K562 (cell line): ENCODE measurements at regions not wholly inside any gene's neighbourhood (a gene's known extent, or its start where the extent isn't known, plus 50 kb on each side); places are given as distances from the start of the nearest gene placed in this dataset.
"Not testable (repeated sequence)": the region's sequence is repeated elsewhere in the genome, so short reads cannot be mapped to it uniquely, and the experiment has no call there.

Experiments
- ATAC-seq: fragments of 200-7000 bp; cut with Tn5 transposase; 3 replicates; pipeline ENCODE4 v1.9.1; 2020; ENCODE audit warnings: moderate library complexity
- BruUV-seq: library from RNA; stranded (reverse); fragments of 400-500 nt; replicated peaks from 2 replicates; lab custom pipeline; 2021; lab: Mats Ljungman, UMichigan
- CTCF ChIA-PET: fragments of 300-600 bp; formaldehyde crosslinking; extraction: SDS; loops from one replicate; lab custom pipeline; 2021; ENCODE audit warnings: low intra/inter-chr PET ratio; lab: Yijun Ruan, JAX
- POLR2A ChIA-PET: fragments of 300-600, 350-650 bp; sonication (Branson Sonifier 250); formaldehyde crosslinking; extraction: SDS; loops from one replicate; lab custom pipeline; 2021; ENCODE audit warnings: antibody characterized with exemption, inconsistent platforms; lab: Yijun Ruan, JAX
- DNase-seq, 4 experiments: peaks; one replicate each; pipeline versions ENCODE4 v3.0.0 to v3.0.0-alpha.2; 2011 to 2018; ENCODE audit warnings: low spot score in 3 of 4, mixed read lengths in 3 of 4; ENCODE audit errors: extremely low read depth in 1 of 4
- FAIRE-seq: peaks from 2 replicates; lab custom pipeline; 2011; peaks lifted over from hg19 to GRCh38; lab: Jason Lieb, UNC
- H2AFZ ChIP-seq: 2 replicates; pipeline ENCODE4 v1.6.0; 2011; ENCODE audit warnings: low read depth, low read length, control low read depth, inconsistent platforms
- H3K27ac ChIP-seq: fragments of 200-600 bp; 3 replicates; pipeline ENCODE4 v1.8.0; 2011; ENCODE audit warnings: low read depth, mild to moderate bottlenecking, control low read depth, inconsistent platforms, low read length, moderate library complexity, mixed read lengths; ENCODE audit errors: extremely low read depth
- H3K27me3 ChIP-seq, 2 experiments: fragments of 300-600 bp in 1 of 2; 2 replicates in 1 of 2; 3 replicates in 1 of 2; pipeline versions ENCODE4 v1.6.0 to v1.8.0; 2011; ENCODE audit warnings: inconsistent platforms in 2 of 2, low read length in 2 of 2, mild to moderate bottlenecking in 1 of 2, mixed read lengths in 1 of 2, moderate library complexity in 1 of 2; ENCODE audit not compliant: control insufficient read depth in 2 of 2, insufficient read depth in 2 of 2
- H3K36me3 ChIP-seq: fragments of 300-600 bp; 3 replicates; pipeline ENCODE4 v1.8.0; 2011; ENCODE audit warnings: mild to moderate bottlenecking, low read length, inconsistent platforms; ENCODE audit not compliant: control insufficient read depth, insufficient read depth
- H3K4me1 ChIP-seq, 2 experiments: fragments of 200-600 bp in 1 of 2; replicated peaks in 1 of 2; 2 replicates in 1 of 2; 3 replicates in 1 of 2; pipeline versions ENCODE4 v1.5.1 to v1.8.0; 2011; ENCODE audit warnings: inconsistent platforms in 2 of 2, low read length in 2 of 2, mild to moderate bottlenecking in 1 of 2, mixed read lengths in 1 of 2, moderate library complexity in 1 of 2; ENCODE audit not compliant: control insufficient read depth in 2 of 2, insufficient read depth in 2 of 2
- H3K4me2 ChIP-seq: 2 replicates; pipeline ENCODE4 v1.6.1; 2011; ENCODE audit warnings: low read length, control low read depth, inconsistent platforms, mixed read lengths; ENCODE audit not compliant: insufficient read depth
- H3K4me3 ChIP-seq: fragments of 200-600 bp; sonication (generic), shearing (Covaris generic); 2 replicates; pipeline ENCODE4 v1.5.1; 2016; ENCODE audit warnings: control low read depth, inconsistent platforms
- H3K79me2 ChIP-seq: fragments of 200-600 bp; 3 replicates; pipeline ENCODE4 v1.8.0; 2011; ENCODE audit warnings: low read length, inconsistent platforms; ENCODE audit not compliant: control insufficient read depth, insufficient read depth
- H3K9ac ChIP-seq, 2 experiments: 2 replicates each; pipeline versions ENCODE4 v1.6.0 to v1.6.1; 2011; ENCODE audit warnings: low read depth in 2 of 2, low read length in 2 of 2, control low read depth in 1 of 2, inconsistent platforms in 1 of 2, mild to moderate bottlenecking in 1 of 2, mixed read lengths in 1 of 2; ENCODE audit not compliant: insufficient read depth in 1 of 2
- H3K9me1 ChIP-seq: one replicate; pipeline ENCODE4 v1.6.0; 2011; ENCODE audit warnings: inconsistent platforms, mild to moderate bottlenecking, low read length, moderate library complexity; ENCODE audit not compliant: control insufficient read depth, insufficient read depth
- H3K9me3 ChIP-seq: replicated peaks from 2 replicates; pipeline ENCODE4 v1.5.1; 2011; ENCODE audit warnings: low read depth, low read length, inconsistent platforms; ENCODE audit not compliant: control insufficient read depth, insufficient read depth
- H4K20me1 ChIP-seq: replicated peaks from 2 replicates; pipeline ENCODE4 v1.6.1; 2011; ENCODE audit warnings: low read length, inconsistent platforms, mixed read lengths; ENCODE audit not compliant: control insufficient read depth, insufficient read depth
- CBX3 ChIP-seq, 2 experiments: IDR thresholded peaks; 1 replicate in 1 of 2; 2 replicates in 1 of 2; pipeline ENCODE4 v1.6.1; 2012; ENCODE audit warnings: inconsistent platforms in 2 of 2, low read length in 2 of 2, borderline replicate concordance in 1 of 2, control low read depth in 1 of 2
- HES1 ChIP-seq: fragments of 450-650 bp; IDR thresholded peaks from 2 replicates; pipeline ENCODE4 v1.6.1; 2016; ENCODE audit warnings: low read depth, mild to moderate bottlenecking, moderate library complexity
- MITF ChIP-seq: IDR thresholded peaks from 2 replicates; pipeline ENCODE4 v1.6.1; 2014; ENCODE audit warnings: antibody characterized with exemption
- MXD1 ChIP-seq: fragments of 250-450 bp; sonication (Bioruptor Pico); IDR thresholded peaks from 2 replicates; pipeline ENCODE4 v1.8.0; 2021; ENCODE audit warnings: borderline replicate concordance, mild to moderate bottlenecking, moderate library complexity; ENCODE audit not compliant: poor library complexity, severe bottlenecking
- ZBTB2 ChIP-seq: fragments of 450-650 bp; IDR thresholded peaks from 2 replicates; pipeline ENCODE4 v1.6.1; 2016; ENCODE audit warnings: antibody characterized with exemption
- ZNF277 ChIP-seq: fragments of 250-450 bp; sonication (Bioruptor Pico); IDR thresholded peaks from 2 replicates; pipeline ENCODE4 v1.8.0; 2022; ENCODE audit warnings: inconsistent platforms, mild to moderate bottlenecking, moderate library complexity, borderline replicate concordance
- WGBS: fragments of 100-300 bp; shearing (Covaris generic); methylation state at CpG from one replicate; pipeline ENCODE4 v1.1.6; 2016; ENCODE audit warnings: low coverage, mixed read lengths; ENCODE audit not compliant: insufficient coverage; ENCODE audit errors: missing lambda C conversion rate; 5-methylcytosine and 5-hydroxymethylcytosine counted together
- in situ Hi-C: fragments of 300-500 bp; cut with MboI; formaldehyde crosslinking; loops from 4 replicates; pipeline ENCODE4 v1.15.0; 2018; ENCODE audit warnings: inconsistent platforms, mixed read lengths
- intact Hi-C: fragments of 100-400 bp; cut with micrococcal nuclease; formaldehyde crosslinking; loops from 2 replicates; pipeline ENCODE4 v1.14.2; 2022

- POLR2A ChIA-PET, H3K79me2 ChIP-seq, BruUV-seq, H3K4me3 ChIP-seq, H3K4me2 ChIP-seq, H3K27me3 ChIP-seq, H3K36me3 ChIP-seq, CTCF ChIA-PET, H3K9me3 ChIP-seq, FAIRE-seq, H3K27ac ChIP-seq, H3K4me1 ChIP-seq, in situ Hi-C loops, DNase-seq, H3K9ac ChIP-seq, ATAC-seq, H4K20me1 ChIP-seq, H2AFZ ChIP-seq, H3K9me1 ChIP-seq, intact Hi-C loops: not testable (repeated sequence)
- WGBS: 0% methylated on average over 1 of the region's 1 CpG
These were observed 1434.9 kb upstream of the CELF2 start for GRCh38 chr10:9582803-9583202.

GRCh38 chr10:9596368-9596920, 1421.2 kb upstream of the CELF2 start:
- intact Hi-C loops: no loop called here
- ChIA-PET CTCF (no interaction called here), POLR2A (no interaction called here)
- Histone ChIP-seq H3K9me1 (no peaks in the 10 kb centered on the region), H3K4me3 (no peak overlapping the region), H2AFZ (no peak overlapping the region), H3K4me2 (no peak overlapping the region), H3K79me2 (no peaks in the 10 kb centered on the region), H3K27me3 (no peaks in the 10 kb centered on the region), H4K20me1 (no peaks in the 10 kb centered on the region), H3K4me1 (no peaks in the 10 kb centered on the region), H3K36me3 (no peaks in the 10 kb centered on the region), H3K9ac (no peak overlapping the region), H3K27ac (no peak overlapping the region), H3K9me3 (no peaks in the 10 kb centered on the region)
- DNase-seq (no peak), ATAC-seq (no peak), FAIRE-seq (no peak)
- WGBS: 11% methylated on average over 5 of the region's 5 CpGs
- in situ Hi-C loops: no loop called here
- no TSS peak for BruUV-seq
- no peak for TF ChIP-seq MITF
- no peak for TF ChIP-seq ZNF277
- TF ChIP-seq ZBTB2: no peak
- no peak for TF ChIP-seq HES1
- no peak for TF ChIP-seq MXD1 (CRISPR knock-in tag)
- no peak for TF ChIP-seq CBX3 (IDR thresholded peaks at IDR 0.05; ENCODE audit: borderline replicate concordance in 1 of 2, low read length in 2 of 2)
